HG02981 (cell line): ENCODE measurements at regions not wholly inside any gene's neighbourhood (a gene's known extent, or its start where the extent isn't known, plus 50 kb on each side); places are given as distances from the start of the nearest gene placed in this dataset.

ENCODE experiments used
- ATAC-seq: cut with Tn5 transposase; IDR thresholded peaks from one replicate; pipeline ENCODE4 v1.9.1; 2021; ENCODE audit warnings: mild to moderate bottlenecking, moderate library complexity; ENCODE audit not compliant: unreplicated experiment

DNA sequence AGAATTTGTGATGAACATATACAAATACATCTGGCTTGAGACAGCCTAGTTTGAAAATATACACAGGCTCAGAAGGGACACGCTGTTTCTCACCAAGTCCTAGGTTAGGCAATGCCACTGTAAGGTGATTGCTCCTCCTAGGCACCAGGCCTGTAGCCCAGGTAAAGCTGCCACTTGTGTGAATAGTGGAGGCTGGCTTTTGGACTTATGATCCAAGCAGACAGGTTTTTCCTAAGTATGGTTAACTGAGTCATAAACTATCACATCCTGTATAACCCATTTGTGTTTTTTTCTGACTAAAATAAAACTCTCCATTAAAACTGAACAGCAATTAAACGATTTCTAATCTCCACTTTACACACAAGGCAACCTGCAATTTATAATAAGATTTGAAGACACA lies 81.0 kb downstream of the SEMA4F start:
- ATAC-seq = no peak

DNA sequence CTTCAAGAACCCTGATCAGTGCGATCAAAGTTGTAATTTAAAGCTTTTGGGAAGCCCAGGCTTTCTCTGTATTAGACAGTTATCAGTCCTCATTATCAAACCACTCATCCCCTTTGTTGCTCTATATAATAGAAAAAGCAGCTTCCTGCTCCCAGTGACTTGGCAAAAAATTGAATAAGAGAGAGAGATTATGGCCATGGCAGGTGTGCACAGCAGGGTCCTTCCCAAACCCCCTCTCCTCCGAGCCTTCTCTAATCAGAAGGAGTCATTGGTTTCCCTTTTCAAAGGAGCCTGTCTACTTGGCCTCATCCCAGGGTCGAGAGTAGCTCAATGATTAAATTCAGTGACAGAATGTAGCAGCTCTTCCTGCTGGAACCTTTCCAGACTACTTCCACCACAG lies 81.5 kb downstream of the SEMA4F start:
- ATAC-seq = no peak

DNA sequence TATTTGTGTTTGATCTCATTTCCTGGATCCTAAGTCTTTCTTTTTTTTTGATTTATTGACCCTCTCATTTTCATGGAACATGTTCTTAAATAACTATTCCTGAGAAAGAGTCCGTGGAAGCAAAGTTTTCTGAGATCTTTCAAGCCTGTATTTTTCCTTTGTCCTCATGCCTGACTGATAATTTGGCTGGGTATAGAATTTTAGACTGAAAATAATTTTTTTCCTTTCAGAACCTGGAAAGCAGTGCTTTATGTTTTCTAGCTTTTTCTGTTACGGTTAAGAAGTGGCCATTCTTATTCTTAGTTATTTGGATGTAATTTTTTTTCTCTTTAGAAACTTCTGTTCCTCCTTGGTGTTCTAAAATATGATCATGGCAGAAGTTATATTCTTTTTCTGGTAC lies 82.5 kb downstream of the SEMA4F start:
- no peak for ATAC-seq

DNA sequence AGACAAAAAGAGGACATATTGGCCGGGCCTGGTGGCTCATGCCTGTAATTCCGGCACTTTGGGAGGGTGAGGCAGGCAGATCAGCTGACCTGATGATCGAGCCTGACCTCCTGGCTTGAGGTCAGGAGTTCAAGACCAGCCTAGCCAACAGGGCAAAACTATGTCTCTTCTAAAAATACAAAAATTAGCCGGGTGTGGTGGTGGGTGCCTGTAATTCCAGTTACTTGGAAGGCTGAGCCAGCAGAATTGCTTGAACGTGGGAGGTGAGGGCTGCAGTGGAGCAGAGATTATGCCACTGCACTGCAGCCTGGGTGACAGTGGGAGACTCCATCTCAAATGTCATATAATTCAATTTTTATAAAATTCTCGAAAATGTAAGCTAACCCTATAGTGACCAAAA lies 84.5 kb downstream of the SEMA4F start:
- ATAC-seq = no peak

DNA sequence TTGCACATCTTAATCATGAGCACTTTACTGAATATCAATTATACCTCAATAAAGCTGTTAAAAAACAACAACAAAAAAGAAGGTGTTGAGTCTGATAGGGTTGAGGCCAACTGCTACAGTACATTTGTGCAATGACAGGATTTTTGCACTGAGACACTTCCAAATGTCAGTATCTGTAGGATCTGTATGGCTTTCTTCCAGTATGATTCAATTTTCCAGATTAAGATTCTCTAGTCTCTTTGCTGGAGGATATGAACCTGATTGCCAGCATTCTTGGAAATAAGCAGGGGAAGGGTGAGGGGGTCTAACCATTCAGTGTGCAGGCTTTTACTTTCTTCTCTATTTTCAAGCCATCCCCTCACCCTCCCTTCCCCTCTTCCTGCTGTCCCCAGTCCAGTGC lies 85.1 kb downstream of the SEMA4F start:
- ATAC-seq = no peak

DNA sequence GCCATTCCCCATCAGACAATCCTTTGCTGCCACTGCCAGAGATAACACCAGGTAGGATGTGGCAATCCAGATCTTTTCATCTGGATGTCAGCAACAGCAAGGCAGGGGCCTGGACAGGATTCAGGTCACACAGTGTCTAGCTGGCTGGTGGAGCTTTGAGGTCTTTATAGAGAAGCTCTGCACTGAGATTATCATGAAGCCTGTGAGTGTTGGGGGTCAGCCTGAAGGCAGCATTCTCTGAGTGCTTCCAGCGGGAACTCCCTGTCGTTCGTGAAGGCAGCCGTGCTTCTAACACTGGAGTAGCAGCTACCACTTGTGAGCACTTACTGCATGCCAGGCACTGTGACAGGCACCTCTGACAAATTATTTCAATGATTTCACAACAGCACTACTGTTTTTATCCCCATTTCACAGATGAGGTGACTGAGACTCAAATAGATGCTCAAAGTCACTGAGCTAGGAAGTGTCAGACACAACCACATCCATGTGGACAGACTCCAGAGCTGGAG lies 85.7 kb downstream of the SEMA4F start:
- ATAC-seq = no peak

DNA sequence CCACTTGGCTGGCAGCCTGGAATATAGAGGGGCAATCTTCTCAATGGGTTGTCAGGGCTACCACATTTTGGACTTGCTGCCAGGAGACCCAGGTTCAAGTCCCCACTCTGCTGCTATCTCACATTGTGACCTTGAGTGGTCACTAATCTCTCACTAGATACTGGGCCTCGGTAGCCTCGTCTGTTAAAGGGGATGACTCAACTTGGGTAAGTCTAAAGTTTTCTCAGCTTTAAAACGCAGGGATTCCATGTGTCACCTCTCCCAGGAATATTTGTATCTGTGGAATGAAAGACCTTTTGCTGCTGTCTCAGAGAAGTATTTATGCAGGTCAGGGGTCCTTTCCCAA lies 86.3 kb downstream of the SEMA4F start:
- ATAC-seq = no peak

DNA sequence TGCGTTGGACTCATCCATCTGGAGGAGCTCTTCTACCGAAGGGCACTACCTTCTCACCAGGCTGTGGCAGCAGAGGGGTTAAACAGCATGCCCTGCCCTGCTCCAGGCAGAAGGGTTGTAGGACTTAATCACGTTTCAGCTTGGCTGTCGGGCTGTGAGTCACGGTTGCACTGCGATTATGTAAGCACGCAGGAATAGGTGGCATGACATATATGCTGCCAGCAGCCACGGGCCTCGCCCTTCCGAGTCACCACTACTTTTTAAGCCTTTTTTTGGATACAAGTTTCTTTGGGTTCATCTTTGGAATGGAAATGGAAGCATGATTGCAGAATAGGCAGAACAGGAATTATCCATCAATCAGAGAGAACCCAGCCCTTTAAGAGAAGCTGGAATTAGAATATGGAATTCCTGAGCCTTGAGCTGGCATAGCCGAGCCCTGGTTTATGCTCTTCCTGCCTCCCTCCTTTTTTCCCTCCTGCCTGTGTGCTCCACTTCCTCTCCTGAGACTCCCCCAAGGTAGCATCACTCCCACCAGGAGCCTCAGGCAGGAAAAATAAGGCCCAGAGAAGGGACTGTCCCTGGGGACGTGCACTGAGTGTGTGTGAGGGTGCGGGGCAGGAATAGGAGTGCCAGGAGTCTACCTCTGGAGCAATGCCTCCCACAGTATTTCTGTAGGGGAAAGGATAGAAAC lies 86.8 kb downstream of the SEMA4F start:
- no peak for ATAC-seq

DNA sequence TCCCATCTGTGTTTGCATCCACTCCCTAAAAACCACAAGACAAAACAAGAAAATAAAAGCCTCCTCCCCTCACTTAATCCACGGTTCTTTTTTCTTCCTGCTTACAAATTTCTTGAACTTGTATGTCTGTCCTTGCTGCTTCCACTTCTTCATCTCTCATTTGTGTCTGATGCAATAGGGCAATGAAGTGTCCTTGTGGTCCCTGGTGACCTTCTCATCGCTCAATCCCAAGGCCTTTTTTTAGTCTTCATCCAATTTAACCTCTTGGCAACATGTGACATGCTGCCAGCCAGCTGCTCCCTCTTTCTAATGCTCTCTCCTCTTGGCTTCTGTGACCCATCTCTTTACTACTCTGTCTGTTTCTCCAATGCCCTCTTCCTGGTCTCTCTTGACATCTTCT lies 87.6 kb downstream of the SEMA4F start:
- no peak for ATAC-seq

DNA sequence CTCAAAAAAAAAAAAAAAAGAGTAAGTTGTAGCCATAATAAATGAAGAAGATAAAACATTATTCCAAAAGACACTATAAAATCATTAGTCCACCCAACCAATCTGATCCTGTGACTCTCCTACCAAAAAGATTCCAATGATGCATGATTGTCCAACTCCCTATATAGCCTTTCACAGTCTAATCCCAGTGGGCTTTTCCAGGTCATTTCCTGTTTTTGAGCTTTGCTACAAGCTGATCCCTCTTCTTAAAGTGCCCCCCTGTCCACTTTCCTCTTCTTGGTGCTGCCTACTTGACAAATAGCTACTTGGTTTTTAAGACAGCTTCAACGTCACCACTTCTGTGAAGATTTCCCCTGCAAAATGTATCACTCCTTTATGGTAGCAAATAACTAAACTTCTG lies 88.4 kb downstream of the SEMA4F start:
- no peak for ATAC-seq

DNA sequence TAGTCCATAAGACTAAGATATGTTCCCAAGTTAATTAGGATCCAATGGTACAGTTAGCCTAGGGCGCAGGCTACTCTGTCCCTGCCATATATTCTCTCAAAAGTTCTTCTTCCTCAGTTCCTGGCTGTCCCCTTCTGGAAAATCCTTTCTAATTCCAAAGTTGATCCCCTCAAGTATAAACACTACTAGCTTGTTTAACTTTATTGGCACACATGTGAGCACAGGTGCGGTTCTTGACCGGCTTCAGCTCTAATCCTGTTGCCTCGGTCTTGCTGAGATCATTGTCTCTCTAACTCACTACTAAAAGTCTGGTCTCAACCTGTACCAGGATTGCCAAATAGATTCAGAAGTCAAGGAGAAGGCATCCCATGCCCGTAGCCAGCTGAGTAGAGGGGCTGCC lies 89.0 kb downstream of the SEMA4F start:
- no peak for ATAC-seq

DNA sequence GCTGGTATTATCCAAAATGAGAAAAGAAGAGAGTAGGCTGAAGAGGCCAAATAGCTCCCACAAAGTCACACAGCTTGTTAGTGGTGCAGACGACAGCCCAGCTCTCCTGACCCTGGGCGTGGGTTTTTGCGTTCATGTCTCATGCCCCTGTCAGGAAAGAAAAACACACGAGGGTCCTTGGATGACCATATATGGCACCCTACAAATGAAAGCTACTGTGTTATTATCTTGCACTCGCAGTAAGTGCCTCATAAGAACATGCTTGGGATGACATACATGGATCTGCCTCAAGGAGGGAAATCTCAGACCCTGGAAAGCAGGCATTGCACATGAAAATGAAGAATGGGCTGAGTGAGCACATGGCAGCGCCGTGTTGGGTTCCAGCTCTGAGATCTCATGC lies 89.7 kb downstream of the SEMA4F start:
- ATAC-seq = no peak

DNA sequence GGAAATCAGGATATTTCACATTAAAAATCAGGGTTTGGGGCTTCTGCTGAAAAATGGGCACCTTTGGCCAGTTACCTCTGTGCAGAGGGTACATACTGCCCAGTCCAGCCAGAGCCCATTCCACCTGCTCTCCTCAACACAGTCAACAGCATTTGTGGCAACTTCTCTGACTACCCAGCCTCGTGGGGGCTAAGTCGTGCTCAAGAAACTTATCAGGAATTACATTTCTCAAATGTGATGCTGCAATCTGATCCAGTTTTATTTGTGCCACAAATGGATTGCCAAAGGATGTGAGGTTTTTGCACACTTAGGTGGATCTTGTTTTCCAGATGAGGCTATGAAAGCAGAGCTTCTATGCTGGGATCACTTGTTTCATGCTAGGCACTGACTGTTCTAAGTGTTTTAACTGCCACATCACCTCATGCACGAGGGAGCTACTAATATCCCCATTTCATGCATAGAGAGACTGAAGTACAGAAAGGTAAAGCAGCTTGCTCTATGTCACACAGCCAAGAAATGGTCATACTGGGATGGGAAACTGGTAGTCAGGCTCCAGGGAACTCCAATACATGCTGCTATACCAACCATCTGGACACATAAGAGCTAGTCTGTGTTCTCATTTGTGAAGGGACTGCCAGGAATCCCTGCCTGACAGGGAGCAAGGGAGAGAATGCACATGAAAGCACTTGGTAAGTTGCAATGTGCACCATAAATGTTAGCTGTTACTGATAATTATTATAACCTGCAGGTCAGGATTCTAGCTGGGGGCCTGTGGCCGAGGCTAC lies 89.0 kb upstream of the HK2 start:
- no peak for ATAC-seq

DNA sequence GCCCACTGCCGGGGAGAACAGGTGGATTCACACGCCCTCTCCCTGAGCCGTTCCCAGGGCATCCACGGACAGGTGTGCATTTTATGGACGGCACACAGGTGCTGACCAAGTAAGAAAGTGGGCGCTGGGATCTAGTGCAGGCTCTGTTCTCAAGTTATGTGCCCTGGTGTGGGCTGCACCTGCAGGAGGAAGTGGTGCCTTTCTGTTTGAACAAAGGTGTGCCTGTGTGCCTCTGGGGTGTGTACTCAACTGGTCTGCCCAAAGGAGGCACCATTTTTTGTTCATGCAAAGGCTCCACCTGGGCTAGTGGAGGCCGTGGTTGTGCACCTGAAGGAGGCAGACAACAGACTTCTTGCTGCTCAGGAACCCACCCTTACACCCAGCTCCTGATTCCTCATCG lies 88.2 kb upstream of the HK2 start:
- ATAC-seq = no peak

DNA sequence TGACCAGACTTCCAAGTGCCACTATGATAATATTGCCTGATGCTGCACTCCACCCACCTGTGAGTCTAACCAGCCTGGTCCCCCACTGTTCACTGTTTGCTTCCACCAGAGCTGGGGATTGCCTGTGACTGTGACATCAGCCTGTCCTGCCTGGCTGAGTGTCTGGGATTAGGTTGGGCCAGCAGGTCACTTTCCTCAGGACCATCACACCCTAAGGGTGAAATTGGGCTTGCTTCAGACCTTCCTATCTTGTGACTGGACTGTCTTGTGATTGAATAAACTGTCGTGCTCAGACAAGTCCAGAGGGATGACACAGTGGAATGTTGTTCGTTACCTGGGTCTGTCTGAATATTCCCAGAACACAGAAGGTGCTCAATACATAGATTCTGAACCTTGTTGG lies 87.4 kb upstream of the HK2 start:
- ATAC-seq = no peak

DNA sequence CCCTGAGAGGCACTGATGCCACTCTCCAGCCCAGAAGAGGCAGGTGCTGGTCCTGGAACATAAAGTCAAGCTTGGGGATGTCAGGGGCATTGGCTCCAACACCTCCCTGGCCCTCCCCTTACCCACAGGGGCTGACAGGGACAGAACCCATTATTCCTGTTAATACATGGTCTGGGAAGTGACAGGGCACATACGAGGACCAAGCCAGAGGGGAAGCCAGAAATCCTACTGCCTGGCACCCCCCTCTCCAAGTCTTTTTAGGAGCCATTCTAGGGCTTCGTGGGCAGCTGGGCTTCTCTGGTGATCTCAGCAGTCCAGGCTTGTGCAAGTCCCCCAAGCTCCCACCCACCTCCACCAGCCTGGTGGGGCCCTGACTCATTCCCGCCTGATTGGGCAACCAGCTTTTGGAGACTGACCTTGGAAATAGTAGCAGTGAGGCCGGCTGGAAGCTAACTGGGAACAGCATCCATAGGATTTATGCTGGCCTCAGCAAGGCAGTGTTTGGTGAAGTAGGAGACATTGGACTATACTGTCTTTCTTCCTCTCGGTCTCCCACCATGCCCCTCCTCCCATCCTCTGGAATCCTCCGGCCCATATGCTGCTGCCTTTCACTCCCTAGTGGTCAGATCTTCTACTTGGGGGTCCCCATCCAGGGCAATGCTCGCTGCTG lies 86.4 kb upstream of the HK2 start:
- ATAC-seq = no peak

DNA sequence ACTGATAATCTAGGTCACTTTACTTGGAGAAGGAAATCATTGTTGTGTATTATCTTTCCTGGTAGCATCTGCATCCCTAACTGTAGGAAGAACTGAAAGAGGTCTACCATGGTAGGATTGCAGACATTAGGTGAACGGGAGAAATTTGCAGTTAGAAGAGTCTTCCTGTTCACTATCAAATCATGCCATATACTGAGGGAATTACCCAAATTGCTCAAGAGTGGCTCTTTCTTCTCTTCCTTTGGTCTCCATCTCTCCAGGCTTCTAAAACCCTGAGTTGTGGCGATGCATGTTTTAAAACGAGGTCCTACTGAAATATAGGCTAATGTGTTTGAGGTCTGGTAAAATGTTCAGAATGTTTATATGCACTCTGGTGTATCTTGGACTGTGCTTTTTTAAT lies 85.3 kb upstream of the HK2 start:
- no peak for ATAC-seq

DNA sequence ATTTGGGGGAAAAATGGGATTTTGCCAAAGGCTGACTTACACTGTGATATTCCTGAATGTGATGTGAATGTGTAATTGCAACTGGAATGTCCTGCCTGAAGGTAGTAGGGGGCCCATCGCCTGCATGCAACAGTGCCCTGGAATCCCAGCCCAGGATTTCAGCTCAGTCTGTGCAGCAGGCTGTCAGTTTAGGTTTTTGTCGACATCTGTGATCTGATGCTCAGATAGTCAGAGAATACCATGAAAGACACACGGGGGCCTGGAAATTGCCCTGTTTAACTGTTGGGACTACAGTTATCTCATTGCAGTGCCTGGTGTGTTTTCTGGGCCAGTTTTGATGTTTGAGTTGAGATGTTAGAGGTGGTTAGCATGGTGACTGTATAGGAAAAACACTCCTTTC lies 84.5 kb upstream of the HK2 start:
- ATAC-seq = no peak

DNA sequence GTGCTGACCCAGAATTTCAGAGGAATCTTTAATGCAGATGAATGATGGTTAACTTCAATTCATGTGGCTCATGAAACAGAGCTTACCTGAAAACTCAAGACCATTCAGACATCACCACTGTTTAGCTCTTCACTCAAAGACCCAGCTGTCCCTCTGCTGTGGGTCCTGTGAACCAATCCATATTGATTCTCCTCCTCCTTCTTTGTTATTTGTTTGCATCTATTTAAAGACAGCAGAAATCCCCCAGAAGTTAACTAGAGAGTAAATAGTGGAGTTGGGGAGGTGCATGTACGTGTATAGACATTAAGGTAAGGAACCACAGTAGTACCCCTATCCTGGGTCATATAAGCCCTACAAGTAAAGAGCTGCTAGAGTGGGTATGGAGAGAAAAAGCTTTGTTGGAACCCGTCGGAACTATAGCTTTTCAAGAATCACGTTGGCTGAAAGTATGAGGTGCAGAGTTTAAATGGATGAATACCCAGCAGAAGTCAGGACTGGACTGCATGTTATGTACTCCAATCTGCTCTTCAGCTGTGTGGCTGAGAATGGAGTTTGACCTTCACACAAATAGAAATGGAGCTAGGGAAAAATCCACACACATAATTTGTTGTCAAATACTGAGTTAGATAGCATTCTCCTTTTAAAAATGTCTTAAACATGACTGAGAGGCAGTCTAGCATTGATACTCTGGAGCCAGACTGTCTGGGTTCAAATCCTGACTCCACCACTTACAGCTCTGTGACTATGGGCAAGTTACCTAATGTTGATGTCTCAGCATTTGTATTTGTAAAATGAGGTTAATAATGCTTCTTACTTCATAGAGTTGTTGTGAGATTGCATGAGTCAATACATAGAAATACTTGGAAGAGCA lies 81.7 kb upstream of the HK2 start:
- no peak for ATAC-seq

DNA sequence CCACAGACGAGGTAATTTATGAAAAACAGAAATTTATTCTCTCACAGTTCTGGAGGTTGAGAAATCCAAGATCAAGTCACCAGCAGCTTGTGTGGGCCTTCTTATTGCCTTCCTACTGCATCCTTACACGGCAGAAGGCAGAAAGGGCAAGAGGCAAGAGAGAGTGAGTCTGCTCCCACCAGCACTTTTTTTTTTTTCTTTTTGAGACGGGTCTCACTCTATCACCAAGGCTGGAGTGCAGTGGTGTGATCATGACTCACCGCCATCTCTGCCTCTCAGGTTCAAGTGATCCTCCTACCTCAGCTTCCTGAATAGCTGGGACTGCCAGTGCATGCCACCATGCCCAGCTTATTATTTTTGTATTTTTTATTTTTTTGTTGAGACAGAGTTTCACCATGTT lies 78.5 kb upstream of the HK2 start:
- ATAC-seq = no peak

DNA sequence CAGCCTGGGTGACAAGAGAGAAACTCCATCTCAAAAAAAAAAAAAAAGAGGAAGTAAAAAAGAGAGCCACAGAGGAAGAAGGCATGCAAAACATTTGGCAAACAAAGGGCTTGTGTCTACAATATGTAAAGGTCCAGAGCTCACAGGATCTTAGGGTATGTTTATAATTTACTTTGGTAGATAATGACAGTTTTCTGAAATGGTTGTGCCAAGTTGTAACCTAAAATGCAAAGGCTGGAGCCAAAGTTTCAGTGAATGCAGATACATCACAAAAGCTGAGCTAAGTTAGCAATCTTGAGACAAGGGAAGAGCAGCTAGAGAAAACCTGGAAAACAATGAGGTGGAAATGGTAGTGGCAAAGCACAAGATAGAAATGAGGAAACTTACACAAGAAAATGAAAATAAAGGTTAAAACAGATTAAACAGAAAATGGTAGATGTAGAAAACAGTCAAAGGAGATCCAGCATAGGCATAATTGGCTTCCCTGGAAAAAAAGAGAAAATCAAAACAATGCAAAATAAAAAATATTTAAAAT lies 77.5 kb upstream of the HK2 start:
- ATAC-seq = peak; percentile 77
